GM19452 (cell line): ENCODE measurements at regions not wholly inside any gene's neighbourhood (a gene's known extent, or its start where the extent isn't known, plus 50 kb on each side); places are given as distances from the start of the nearest gene placed in this dataset.
A peak's percentile ranks its signal among the peaks of the same experiment; 100 is the strongest.

Experiments
- ATAC-seq: cut with Tn5 transposase; IDR thresholded peaks from one replicate; pipeline ENCODE4 v1.9.1; 2021; ENCODE audit not compliant: unreplicated experiment

- ATAC-seq: no peak
Measured at GRCh38 chr17:55668312-55668920, 54.2 kb downstream of the TMEM100 start.

GRCh38 chr17:55666806-55667205 is 55.9 kb downstream of the TMEM100 start:
- ATAC-seq: no peak

GRCh38 chr17:55664287-55664686 is 58.4 kb downstream of the TMEM100 start:
- ATAC-seq: peak; percentile 75

- no peak for ATAC-seq
Measured at GRCh38 chr17:55663400-55663799, 59.3 kb downstream of the TMEM100 start.

GRCh38 chr17:55661963-55662834 is 60.5 kb downstream of the TMEM100 start:
- ATAC-seq: no peak

GRCh38 chr17:55661256-55661758 is 61.4 kb downstream of the TMEM100 start:
- ATAC-seq: no peak

- no peak for ATAC-seq
Measured at GRCh38 chr17:55660178-55660886, 62.3 kb downstream of the TMEM100 start.

- no peak for ATAC-seq
Measured at GRCh38 chr17:55659661-55660060, 63.0 kb downstream of the TMEM100 start.

GRCh38 chr17:55655777-55656176 is 66.9 kb downstream of the TMEM100 start:
- no peak for ATAC-seq

GRCh38 chr17:55654821-55655220 is 67.8 kb downstream of the TMEM100 start:
- ATAC-seq: no peak

GRCh38 chr17:55654022-55654421 is 68.6 kb downstream of the TMEM100 start:
- no peak for ATAC-seq

GRCh38 chr17:55652825-55653224 is 69.8 kb downstream of the TMEM100 start:
- ATAC-seq: no peak

GRCh38 chr17:55652114-55652823 is 70.4 kb downstream of the TMEM100 start:
- no peak for ATAC-seq

GRCh38 chr17:55649957-55650597 is 72.6 kb downstream of the TMEM100 start:
- no peak for ATAC-seq

- no peak for ATAC-seq
Measured at GRCh38 chr17:55648086-55648485, 74.6 kb downstream of the TMEM100 start.

- no peak for ATAC-seq
Measured at GRCh38 chr17:55645361-55645760, 77.3 kb downstream of the TMEM100 start.

GRCh38 chr17:55644346-55644745 is 78.3 kb downstream of the TMEM100 start:
- ATAC-seq: no peak

GRCh38 chr17:55642741-55643140 is 79.9 kb downstream of the TMEM100 start:
- ATAC-seq: no peak

- ATAC-seq: no peak
Measured at GRCh38 chr17:55641676-55642081, 81.0 kb downstream of the TMEM100 start.

GRCh38 chr17:55639096-55639495 is 83.6 kb downstream of the TMEM100 start:
- no peak for ATAC-seq
